ENCODE measurements at regions not wholly inside any gene's neighbourhood (a gene's known extent, or its start where the extent isn't known, plus 50 kb on each side); places are given as distances from the start of the nearest gene placed in this dataset.

DNA sequence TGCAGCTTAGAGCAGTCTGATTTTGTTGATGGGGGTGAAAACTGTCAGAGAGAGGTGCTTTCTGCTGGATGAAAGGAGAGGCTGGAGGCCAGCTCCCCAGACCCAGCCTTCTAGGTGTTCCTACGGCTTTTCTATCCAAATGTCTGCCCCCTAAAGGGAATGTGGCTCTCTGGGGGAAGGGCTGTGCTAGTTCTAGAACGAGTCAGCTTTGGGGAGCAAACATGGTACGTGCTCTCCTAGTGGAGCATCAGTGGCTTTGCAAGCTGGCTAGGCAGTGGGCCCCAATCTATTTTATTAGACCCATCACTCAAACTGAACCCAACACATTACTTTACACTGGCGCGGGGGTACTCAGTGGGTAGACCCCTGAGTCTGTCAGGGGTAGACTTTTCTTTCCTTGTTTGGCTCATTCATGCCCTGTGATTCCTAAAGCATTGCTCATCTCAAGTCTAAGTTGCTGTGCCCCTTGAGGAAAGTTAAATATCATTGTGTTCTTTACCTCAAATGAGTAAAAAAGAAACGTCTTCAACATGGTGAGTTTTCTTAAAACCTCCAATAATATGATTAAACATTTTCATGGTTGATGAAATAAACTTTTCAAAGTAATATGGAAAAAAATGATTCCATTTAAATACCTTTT, 254.9 kb downstream of the DLEU7 start:
- Histone ChIP-seq H3K27me3 (ENCODE audit: control insufficient read depth, insufficient read depth, low read length) (no peaks in the 10 kb centered on the region), H3K36me3 (ENCODE audit: control insufficient read depth, insufficient read depth, low read length) (no peaks in the 10 kb centered on the region), H3K4me3 (ENCODE audit: low read depth, low read length) (no peak overlapping the region)
- DNase-seq (ENCODE audit: low read depth) (peak; percentile 5), FAIRE-seq (no peak)
- TF ChIP-seq, protein P1, sequence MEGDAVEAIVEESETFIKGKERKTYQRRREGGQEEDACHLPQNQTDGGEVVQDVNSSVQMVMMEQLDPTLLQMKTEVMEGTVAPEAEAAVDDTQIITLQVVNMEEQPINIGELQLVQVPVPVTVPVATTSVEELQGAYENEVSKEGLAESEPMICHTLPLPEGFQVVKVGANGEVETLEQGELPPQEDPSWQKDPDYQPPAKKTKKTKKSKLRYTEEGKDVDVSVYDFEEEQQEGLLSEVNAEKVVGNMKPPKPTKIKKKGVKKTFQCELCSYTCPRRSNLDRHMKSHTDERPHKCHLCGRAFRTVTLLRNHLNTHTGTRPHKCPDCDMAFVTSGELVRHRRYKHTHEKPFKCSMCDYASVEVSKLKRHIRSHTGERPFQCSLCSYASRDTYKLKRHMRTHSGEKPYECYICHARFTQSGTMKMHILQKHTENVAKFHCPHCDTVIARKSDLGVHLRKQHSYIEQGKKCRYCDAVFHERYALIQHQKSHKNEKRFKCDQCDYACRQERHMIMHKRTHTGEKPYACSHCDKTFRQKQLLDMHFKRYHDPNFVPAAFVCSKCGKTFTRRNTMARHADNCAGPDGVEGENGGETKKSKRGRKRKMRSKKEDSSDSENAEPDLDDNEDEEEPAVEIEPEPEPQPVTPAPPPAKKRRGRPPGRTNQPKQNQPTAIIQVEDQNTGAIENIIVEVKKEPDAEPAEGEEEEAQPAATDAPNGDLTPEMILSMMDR (IDR thresholded peaks at IDR 0.05; ENCODE audit: insufficient read depth, low read length, severe bottlenecking), result no peak

DNA sequence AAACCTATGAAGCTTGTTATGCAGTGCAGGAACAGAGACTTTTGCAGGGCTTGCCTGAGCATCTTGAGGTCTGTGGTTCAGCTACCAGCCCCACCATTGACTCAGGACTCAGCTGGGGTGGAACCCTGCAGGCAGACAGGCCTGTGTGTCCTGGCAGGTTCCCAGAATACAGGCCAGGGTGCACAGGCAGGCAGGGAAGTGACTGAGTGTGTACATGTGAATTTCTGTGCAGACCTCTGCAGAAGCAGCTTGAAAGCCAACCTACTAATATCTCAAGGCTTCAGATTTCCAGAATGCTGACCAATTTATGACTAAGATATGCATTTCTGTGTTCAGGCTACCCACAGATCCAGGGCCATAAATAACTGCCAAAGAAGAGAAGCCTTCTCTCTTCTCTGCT, 254.4 kb downstream of the DLEU7 start:
- DNase-seq (ENCODE audit: low read depth) (peak; percentile 91), FAIRE-seq (no peak)
- TF ChIP-seq, protein P1 (IDR thresholded peaks at IDR 0.05; ENCODE audit: insufficient read depth, low read length, severe bottlenecking), result no peak
- Histone ChIP-seq H3K27me3 (ENCODE audit: control insufficient read depth, insufficient read depth, low read length) (no peaks in the 10 kb centered on the region), H3K4me3 (ENCODE audit: low read depth, low read length) (no peak overlapping the region), H3K36me3 (ENCODE audit: control insufficient read depth, insufficient read depth, low read length) (no peaks in the 10 kb centered on the region)

DNA sequence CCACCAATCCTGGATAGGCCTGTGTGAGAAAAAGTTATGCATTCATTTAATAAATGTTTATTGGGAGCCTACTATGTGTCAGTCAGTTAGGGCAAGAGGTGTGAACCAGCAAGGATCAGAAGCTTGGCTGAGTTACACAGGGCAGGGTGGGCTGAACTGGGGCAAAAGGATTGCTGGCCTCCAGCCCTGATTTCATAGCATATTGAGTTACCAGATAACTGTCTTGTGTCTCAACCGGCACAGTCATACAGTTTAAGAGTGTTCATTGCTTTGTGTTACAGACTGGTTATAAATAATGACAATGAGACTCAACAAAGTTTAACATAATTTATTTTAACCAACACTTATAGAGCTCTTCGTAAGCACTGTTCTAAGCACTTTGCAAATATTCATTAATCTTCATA, 253.8 kb downstream of the DLEU7 start:
- TF ChIP-seq, protein P1 (IDR thresholded peaks at IDR 0.05; ENCODE audit: insufficient read depth, low read length, severe bottlenecking), result no peak
- no peaks in the 10 kb centered on the region for H3K27me3 ChIP-seq (ENCODE audit: control insufficient read depth, insufficient read depth, low read length)
- no peak overlapping the region for H3K4me3 ChIP-seq (ENCODE audit: low read depth, low read length)
- H3K36me3 ChIP-seq (ENCODE audit: control insufficient read depth, insufficient read depth, low read length), result no peaks in the 10 kb centered on the region
- peak; percentile 89 for DNase-seq (ENCODE audit: low read depth)
- FAIRE-seq, result no peak

DNA sequence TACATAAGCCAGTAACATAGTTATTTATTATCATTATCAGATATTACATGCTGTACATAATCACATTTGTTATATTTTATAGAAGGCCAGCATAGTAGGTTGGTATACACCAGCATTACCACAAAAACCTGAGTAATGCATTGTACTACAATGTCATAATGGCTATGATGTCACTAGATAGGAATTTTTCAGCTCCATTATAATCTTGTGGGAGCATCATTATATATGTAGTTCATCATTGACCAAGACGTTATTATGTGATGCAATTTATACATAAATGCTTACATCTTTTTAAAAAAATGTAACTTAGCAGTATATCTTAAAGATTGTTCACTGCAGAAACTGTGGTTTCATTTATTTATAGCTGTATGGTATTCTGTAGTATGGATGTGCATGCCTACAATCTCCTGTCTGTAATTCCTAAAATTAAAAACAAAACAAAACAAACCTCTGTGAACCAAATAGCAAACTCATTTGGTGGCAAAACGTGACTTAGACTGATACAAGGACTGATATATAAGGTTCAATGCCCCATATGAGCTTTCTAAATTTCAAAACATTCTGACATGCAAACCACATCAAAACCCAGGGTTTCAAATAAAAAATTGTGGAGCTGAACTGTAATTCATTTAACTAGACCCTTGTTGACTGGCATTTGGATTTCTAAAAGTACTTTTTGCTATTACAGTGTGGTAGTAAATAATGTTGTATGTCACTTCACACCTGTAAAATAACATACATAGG, 250.9 kb downstream of the DLEU7 start:
- no peak overlapping the region for H3K4me3 ChIP-seq (ENCODE audit: low read depth, low read length)
- DNase-seq (ENCODE audit: low read depth) (peak; percentile 92), FAIRE-seq (no peak)
- TF ChIP-seq, protein P1 (IDR thresholded peaks at IDR 0.05; ENCODE audit: insufficient read depth, low read length, severe bottlenecking), result no peak
- H3K27me3 ChIP-seq (ENCODE audit: control insufficient read depth, insufficient read depth, low read length), result no peaks in the 10 kb centered on the region
- H3K36me3 ChIP-seq (ENCODE audit: control insufficient read depth, insufficient read depth, low read length), result no peaks in the 10 kb centered on the region

DNA sequence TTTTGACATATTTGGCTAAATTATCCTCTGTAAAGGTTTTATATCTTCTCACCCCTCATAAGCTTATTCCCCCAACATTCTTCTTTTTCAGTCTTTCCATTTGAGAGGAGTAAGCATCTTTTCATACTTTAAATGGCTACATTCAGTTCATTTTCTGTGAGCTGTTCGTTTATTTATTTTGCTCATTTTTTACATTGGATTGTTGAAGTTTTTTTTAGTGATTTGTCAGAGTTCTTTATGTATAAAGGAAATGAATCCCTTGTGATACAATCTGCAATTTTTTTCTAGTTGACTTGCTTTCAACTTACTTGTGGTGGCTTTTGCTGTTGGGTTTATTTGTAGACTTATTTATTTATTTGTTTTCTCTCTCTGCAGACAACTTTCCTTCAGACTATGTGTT, 250.3 kb downstream of the DLEU7 start:
- DNase-seq (ENCODE audit: low read depth), result no peak
- Histone ChIP-seq H3K36me3 (ENCODE audit: control insufficient read depth, insufficient read depth, low read length) (no peaks in the 10 kb centered on the region), H3K27me3 (ENCODE audit: control insufficient read depth, insufficient read depth, low read length) (no peaks in the 10 kb centered on the region), H3K4me3 (ENCODE audit: low read depth, low read length) (no peak overlapping the region)
- no peak for FAIRE-seq
- TF ChIP-seq, protein P1 (IDR thresholded peaks at IDR 0.05; ENCODE audit: insufficient read depth, low read length, severe bottlenecking), result no peak

Data from bronchial epithelial cell (primary cell).